GM19239 (cell line): ENCODE measurements at regions not wholly inside any gene's neighbourhood (a gene's known extent, or its start where the extent isn't known, plus 50 kb on each side); places are given as distances from the start of the nearest gene placed in this dataset.

Source experiments
- DNase-seq: peaks from one replicate; pipeline ENCODE4 v3.0.0; 2011; ENCODE audit warnings: low spot score; ENCODE audit not compliant: insufficient read length
- FAIRE-seq: peaks from 2 replicates; lab custom pipeline; 2011; peaks lifted over from hg19 to GRCh38; lab: Jason Lieb, UNC

DNA sequence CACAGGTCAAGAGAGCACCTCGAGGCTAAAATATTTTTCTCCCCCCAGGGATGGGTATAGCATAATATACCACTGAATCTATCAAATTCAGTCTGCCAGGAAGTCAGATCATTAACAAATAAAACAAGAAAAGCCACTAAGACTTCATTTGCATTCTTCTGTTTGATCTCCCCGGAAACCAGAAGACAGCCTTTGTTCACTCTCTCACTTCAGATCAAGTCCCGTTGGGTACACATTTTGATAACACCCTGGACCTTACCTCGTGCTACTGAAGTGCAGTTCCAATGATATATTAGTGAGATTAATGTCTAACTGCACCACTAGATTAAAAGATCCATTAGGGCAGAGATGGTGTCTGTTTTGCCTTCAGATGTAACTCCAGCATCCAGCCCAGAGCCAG is 157.7 kb upstream of the B3GAT2 start:
- FAIRE-seq (no peak), DNase-seq (no peak)

DNA sequence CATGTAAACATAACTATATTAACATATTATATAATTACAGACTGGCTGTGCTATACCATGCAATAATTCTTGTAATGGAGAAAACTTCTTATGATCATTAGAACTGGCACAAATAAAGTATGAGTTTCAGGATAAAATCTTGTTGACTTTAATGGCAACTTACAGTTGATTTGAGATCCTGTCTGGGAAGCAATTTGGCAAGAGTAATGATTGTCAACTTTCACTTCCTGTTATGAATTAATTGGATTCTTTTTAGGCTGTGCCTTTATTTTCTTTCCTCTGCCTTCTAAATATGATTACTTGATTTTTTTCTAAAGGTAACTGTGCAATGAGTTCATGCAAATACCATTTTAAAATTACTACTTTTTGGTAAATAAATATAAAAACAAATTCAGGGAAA is 158.1 kb upstream of the B3GAT2 start:
- no peak for DNase-seq
- no peak for FAIRE-seq

DNA sequence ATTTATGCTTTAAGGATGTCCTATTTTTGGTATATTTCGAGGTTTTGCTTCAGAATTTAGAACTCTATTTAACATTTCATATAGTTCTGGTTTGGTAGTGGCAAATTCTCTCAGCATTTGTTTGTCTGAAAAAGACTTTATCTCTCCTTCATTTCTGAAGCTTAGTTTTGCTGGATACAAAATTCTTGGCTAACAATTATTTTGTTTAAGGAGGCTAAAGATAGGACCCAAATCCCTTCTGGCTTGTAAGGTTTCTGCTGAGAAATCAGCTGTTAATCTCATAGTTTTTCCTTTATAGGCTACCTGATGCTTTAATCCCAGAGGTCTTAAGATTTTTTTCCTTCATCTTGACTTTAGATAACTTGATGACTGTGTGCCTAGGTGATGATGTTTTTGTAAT is 162.7 kb upstream of the B3GAT2 start:
- no peak for DNase-seq

DNA sequence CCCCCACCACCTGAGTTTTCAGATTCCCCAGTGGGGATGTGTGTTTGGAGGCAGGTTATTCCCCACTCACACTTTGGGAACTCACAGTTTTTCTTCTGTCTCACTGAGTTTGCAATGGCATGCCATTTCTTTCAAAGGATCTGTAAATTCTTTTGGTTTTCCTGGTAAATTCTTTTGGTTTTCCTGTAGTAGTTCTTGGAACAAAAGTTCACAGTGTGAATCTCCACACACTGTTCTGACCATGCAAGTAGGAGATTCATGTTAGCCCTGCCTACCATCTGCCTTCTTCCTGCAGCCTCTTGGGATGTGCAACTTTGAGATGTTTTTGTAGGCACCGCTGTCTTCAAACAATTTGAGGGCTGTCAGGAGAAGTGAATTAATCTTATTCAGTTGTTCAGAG is 165.6 kb upstream of the OGFRL1 start:
- no peak for FAIRE-seq
- DNase-seq = no peak

More for the DNA sequence above, 162.7 kb upstream of the B3GAT2 start:
- FAIRE-seq = no peak

DNA sequence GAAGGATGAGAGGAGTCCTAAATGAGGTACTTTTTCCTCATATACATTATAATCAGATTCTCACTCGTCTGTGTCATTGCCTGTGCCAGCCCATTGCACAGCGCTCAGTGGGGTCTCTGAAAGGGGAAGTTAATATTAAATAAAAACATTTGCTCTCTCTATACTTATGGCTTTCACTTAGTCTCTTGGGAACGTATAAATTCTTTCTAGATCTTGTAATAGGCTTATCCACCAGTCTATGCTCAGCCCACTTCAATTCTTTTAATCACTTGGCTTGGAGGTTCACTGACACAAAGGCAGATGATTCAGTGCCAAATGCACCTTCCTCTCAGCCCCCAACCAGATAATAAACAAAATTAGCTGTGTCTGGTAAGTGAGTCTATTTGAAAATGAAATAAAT is 164.3 kb upstream of the OGFRL1 start:
- FAIRE-seq = no peak
- no peak for DNase-seq

DNA sequence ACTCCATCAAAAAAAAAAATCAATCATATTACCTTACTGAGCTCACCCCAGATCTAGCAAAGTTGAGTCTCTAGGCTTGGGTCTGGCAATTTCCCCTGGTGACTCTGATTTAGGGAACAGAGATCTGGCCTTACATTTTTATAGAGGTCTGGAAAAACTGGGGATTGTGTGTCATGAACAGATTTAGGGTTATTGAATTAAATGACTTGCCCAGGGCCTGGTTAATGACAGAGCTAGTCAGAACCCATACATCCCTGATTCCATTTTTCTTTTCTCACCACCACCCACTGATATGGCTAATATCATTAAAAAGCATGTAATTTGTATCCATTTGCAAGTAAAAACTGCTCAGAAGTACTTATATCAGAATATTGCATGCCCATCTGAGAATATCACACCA is 163.4 kb upstream of the OGFRL1 start:
- no peak for DNase-seq
- FAIRE-seq = no peak

DNA sequence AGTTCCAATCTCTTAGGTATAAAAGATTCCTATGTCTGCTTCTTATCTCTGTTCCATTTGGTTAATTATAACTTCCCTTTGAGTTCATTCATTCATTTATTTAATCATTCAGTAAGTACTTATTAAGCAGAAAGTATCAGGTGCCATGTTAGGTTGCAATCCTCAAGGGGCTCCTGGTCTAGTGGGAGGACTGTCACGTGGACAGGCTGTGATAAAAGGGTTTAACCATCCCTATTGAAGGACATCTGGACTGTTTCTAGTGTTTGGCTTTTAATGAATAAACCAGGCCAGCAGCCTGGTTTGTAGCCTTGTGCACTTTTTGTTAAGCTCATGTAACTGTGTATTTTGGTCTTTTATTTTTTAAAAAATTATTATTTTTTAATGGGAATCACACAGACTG is 162.1 kb upstream of the OGFRL1 start:
- DNase-seq (no peak), FAIRE-seq (no peak)

DNA sequence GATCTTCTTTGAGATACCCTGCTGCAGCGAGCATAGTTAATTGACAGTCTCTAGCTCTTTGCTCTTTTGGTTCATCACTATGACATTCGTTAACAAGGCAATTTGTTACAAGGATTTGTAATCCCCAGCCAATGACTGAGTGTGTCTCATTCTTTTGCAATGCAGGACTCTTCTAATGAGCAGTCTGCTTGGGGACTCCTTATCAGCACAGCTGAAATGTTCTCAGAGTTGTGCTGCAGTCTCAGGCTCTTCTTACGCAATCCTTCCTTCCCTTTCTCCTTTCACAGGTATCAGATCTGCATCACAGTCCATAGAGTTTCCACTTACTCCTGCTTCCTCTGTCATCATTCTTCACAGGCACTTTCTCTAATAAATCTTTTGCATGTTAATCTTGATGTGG is 161.2 kb upstream of the OGFRL1 start:
- no peak for FAIRE-seq
- no peak for DNase-seq

DNA sequence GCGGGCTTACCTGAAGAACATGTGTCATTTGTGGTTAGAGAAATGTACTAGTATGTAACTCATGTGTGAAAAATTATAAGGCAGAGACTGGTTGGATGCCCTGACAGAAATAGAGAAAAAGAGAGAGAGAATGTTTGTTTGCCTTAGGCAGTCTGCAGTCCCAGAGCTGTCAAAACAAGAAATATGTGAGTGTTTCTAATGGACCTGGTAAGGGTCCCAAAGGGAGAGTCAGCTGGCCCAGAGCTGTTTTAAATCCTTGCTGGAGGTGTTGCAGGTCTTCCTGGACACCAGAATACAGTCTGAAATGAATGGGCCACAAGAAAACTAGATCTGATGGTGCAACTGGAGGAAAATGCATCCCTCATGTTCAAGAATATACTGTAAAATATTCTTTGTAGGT is 158.3 kb upstream of the OGFRL1 start:
- FAIRE-seq (no peak), DNase-seq (no peak)

DNA sequence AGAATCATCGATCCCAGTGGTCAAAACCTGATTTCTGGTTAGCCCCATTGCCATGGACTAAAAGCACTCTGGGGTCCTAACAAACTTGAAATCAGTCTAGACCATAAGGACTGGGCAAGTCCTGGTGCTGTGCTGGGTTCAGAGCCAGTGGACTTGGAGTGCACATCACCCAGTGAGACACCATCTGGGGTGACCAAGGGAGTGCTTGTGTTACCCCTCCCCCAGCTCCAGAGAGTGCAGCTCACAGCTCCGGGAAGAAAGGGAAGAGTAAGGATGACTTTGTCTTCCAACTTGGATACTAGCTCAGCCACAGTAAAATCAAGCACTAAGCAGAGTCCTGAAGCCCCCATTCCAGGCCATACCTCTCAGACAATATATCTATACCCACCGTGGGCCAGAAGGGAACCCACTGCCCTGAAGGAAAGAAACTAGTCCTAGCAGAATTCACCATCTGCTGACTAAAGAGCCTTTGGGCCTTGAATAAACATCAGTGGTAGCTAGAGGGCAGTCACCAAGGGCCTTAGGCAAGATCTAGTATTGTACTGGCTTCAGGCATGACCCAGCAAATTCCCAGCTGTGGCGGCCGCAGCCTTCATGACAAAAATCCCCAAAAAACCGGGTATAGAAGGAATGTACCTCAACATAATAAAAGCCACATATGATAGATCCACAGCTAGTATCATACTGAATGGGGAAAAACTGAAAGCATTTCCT is 153.5 kb upstream of the OGFRL1 start:
- FAIRE-seq (no peak), DNase-seq (no peak)

DNA sequence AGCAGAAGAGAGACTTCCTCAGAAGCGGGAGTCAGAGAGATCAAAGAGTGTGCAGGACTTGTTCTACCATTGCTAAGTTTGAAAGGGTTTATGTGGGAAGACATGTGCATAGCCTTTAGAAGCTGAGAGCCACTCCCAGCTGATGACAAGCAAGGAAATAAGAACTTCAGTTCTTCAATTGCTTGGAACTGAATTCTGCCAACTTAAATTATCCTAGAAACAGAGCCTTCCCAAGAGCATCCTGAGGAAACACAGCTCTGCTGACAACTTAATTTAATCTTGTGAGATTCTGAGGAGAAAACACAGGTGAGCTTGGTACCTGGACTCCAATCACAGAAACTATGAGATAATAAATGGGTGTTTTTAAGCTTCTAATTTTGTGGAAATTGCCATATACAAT is 150.6 kb upstream of the OGFRL1 start:
- no peak for FAIRE-seq

DNA sequence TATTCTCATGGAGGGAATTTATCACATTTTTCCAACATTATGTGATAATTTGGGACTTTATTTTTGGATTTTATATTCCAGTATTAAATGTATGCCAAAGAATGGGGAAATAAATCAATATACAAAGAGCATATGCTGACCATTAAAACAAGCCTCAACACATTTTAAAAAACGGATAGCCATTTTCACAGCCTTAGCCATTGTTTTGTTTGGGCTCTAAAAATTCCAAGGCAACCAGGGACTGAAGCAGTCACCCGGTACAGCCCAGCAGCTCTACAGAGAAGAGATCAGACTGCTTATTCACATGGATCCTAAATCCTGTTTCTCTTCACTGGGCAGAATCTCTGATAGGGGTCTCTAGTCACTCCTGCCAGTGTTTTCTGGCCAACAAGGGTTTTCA is 150.2 kb upstream of the OGFRL1 start:
- DNase-seq (no peak), FAIRE-seq (no peak)

More for the DNA sequence above, 150.6 kb upstream of the OGFRL1 start:
- no peak for DNase-seq

DNA sequence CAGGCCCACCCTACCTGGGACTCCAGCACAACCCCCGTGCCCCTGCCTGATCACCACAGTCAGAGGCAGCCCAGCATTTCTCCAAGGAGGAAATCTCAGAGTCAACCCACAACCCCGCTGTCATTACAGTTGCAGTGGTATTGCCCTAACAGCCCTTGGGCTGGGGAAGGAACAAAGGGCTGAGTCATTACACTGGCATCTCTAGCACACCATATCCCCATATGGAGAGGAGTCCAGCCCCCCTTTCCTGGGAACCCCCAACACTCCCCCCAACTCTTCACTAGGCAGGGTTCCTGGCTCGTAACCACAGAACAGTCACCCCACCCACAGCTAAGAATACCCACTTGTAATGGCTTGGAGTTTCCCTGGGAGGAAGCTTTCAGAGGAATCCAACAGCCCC is 149.4 kb upstream of the OGFRL1 start:
- FAIRE-seq = no peak

DNA sequence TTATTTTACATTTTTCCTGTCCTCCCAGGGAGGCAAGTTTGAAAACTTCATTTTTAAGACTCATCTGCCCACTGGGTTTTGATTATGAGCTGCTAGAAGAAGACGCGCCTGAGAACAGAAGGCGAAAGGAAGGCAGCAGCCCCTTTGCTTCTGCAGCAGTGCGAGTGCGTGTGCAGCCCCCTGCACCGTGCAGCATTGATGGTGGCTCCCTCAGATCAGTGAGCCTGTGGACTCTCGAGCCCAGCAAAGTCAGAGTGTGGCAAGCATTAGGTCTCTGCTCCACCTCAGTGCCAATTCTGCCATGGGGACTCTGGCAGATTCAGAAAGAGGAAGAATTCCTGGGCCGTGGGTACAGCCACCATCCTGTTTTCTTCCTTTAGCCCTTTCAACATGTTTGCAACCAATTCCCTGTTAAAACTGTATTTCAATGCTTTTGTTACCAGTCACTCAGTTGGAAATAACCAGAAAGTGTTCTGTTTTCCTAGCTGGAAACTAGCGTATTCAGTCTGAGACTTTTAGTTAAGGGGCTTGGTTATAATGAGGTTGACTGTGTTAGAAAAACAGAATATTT is 134.8 kb upstream of the OGFRL1 start:
- no peak for FAIRE-seq
- DNase-seq = no peak

More for the DNA sequence above, 149.4 kb upstream of the OGFRL1 start:
- DNase-seq = no peak

DNA sequence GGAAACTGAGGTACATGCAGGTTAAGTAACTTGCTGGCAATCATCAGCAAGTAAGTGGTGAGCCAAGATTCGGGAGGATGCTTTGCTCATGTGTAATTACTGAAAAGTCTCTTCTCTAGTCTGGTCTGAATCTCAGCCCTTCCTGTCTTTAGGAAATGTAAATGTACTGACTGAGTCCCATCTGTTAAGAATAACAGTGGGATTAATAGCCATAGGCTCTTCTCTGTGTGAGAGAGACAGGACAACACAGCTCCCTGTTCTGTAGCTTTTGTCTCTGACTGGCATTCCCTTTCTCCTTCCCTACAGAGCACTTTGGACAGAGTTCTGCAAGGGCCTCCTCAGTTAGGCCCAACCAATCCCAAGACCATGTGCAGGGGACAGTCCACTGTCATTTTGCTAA is 131.3 kb upstream of the OGFRL1 start:
- no peak for DNase-seq
- FAIRE-seq = no peak

DNA sequence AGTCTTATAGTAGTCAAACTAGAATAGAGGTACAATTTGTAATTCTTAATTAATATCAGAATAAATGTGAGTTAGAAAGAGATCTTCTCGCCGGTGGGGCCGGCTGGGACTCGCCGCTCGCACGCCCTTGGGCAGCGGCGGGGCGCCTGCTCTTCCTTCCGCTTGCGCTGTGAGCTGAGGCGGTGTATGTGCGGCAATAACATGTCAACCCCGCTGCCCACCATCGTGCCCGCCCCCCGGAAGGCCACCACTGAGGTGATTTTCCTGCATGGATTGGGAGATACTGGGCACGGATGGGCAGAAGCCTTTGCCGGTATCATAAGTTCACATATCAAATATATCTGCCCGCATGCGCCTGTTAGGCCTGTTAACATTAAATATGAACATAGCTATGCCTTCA is 123.7 kb upstream of the OGFRL1 start:
- no peak for FAIRE-seq
- no peak for DNase-seq

DNA sequence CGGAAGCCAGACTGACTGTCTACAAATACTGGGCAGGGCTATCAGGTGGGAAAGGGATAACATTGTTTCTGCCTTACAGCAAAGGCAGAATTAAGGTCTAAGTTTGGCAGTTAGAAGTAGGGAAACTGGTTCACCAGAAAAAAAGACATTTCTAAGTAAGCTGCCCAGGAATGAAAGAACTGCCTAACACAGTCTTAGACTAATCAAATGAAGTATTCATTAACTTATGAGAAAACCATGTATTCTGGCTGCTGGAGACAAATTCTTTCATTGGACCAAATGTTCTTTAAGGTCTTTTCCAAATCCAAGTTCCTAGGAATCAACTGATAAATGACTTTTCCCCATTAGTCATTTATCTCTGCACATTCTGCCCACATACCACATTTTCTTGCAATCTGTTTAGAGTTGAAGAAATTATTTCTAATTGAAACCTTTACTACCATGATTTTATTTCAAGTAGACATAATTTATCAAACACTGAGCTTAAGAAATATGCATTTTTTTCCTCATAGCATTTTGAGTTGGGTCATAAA is 120.3 kb upstream of the OGFRL1 start:
- FAIRE-seq (no peak), DNase-seq (no peak)

DNA sequence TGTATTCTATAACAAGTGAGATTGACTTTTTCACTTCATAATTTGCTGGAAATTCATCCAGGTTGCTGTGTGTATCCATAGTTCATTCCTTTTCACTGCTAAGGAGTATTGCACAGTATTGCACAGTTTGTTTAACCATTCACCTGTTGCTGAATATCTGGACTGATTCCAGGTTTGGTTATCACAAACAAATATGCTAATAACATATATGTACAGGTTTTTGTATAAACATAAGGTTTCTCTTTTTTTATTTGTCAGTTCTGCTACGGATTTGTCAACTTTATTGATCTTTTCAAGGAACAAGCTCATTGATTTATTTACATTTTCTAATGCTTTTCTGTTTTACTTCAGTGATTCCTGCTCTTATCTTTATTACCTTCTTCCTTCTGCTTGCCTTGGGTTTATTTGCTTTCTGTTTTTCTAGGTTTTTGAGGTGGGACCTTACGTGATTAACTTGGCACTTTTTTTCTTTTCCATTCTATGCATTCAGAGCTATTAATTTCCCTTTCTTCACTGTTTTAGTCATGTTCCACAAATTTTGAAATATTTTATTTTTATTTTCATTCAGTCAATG is 117.0 kb upstream of the OGFRL1 start:
- FAIRE-seq (no peak), DNase-seq (no peak)

DNA sequence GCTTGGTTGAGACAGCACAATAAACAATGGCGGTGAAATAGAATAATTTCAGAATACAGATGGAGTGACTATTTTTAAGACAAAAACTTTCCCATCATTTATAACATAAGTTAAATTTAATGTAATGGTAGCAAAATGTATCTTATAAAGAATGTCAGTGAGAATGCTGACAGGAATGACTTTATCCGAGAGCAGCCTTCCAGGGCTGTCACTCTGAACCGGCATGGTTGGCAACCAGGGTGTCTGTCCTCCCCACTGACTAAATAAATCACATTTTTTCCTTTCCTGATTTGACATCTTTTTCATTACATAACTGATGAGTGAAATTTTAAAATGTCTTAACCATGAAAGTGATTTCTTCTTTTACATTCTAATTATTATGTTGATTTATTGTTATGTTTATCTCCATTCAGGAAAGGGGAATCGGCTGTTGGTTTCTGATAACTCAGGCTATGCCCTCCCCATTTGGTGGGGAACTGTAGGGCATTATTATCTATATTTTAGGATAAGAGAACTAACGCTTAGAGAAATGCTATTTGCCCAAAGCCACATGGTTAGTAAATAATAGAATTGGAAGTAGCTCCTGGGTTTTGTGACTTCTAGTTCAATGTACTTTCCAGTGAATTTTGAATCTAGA is 109.2 kb upstream of the OGFRL1 start:
- FAIRE-seq (no peak), DNase-seq (no peak)

DNA sequence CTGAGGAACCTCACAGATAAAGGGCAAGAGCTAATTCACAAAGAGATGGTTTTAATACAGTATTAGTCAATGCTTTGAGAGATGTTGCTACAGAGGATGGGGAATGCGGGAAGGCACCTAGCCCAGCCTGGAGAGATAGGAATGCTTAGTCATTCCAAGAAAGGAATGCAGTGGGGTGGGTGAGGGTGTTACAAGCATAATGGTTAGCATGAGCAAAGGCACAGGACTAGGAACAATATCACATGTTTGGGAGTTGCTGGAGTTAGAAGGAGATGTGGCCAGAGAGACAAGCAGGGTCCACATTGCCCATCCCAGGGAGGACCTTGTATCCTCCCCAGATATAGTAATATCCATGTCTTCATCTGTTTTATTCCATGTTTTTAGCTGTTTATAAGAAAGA is 107.0 kb upstream of the OGFRL1 start:
- FAIRE-seq = no peak
- DNase-seq = no peak

DNA sequence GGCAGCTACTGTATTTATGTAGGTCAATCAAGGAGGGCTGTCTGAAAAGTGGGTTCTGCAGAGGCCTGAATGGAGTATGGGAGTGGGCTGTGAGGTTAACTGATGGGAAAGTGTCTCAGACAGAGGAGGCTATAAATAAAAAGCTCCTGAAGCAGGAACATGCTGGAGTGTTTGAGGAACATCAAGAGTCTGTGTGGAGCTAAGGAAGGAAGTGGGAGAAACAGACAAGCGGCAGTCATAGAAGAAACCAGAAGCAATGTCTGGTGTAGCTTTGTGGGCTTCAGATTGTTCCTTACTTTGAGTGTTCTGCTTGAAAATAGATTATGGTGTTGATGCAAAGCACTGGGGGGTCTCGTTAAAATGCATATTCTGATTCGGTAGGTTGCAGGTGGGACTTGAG is 101.5 kb upstream of the OGFRL1 start:
- no peak for DNase-seq
- no peak for FAIRE-seq
